ENCODE measurements at regions not wholly inside any gene's neighbourhood (a gene's known extent, or its start where the extent isn't known, plus 50 kb on each side); places are given as distances from the start of the nearest gene placed in this dataset.

- TF ChIP-seq CTCF (IDR thresholded peaks at IDR 0.05; ENCODE audit: insufficient read depth, low read length, poor library complexity, severe bottlenecking): no peak
- TF ChIP-seq EZH2phosphoT487 (conservative IDR thresholded peaks at IDR 0.05; ENCODE audit: low read length): no peak
Observed at GRCh38 chr4:106495476-106495875, 126.9 kb upstream of the GIMD1 start.

All from SU-DHL-6 (cell line).